DND-41 (cell line): ENCODE measurements at regions not wholly inside any gene's neighbourhood (a gene's known extent, or its start where the extent isn't known, plus 50 kb on each side); places are given as distances from the start of the nearest gene placed in this dataset.

Experiments used
- ATAC-seq: fragments of 200-7000 bp; cut with Tn5 transposase; 3 replicates; pipeline ENCODE4 v1.9.1; 2021; ENCODE audit warnings: low read depth; ENCODE audit not compliant: insufficient read depth
- DNase-seq: peaks from one replicate; pipeline ENCODE4 v3.0.0-alpha.2; 2020
- H2AFZ ChIP-seq: 2 replicates; pipeline ENCODE4 v1.6.0; 2012; ENCODE audit warnings: low read depth, low read length
- H3K27ac ChIP-seq: 2 replicates; pipeline ENCODE4 v1.5.1; 2012; ENCODE audit warnings: low read length, inconsistent platforms
- H3K27me3 ChIP-seq: fragments of 200-600 bp; sonication (generic); 2 replicates; pipeline ENCODE4 v1.6.0; 2012; ENCODE audit warnings: low read length, mild to moderate bottlenecking, inconsistent platforms; ENCODE audit not compliant: insufficient read depth, poor library complexity
- H3K36me3 ChIP-seq: 2 replicates; pipeline ENCODE4 v1.5.1; 2012; ENCODE audit warnings: low read length, inconsistent platforms; ENCODE audit not compliant: insufficient read depth
- H3K4me1 ChIP-seq: 2 replicates; pipeline ENCODE4 v1.5.1; 2012; ENCODE audit warnings: mild to moderate bottlenecking, low read length; ENCODE audit not compliant: insufficient read depth
- H3K4me2 ChIP-seq: 2 replicates; pipeline ENCODE4 v1.6.0; 2012; ENCODE audit warnings: mild to moderate bottlenecking, moderate library complexity, low read length, inconsistent platforms; ENCODE audit not compliant: insufficient read depth
- H3K4me3 ChIP-seq, 2 experiments: fragments of 200-600 bp in 1 of 2; shearing (Covaris generic) in 1 of 2; 2 replicates each; pipeline ENCODE4 v1.5.1; 2012 to 2016; ENCODE audit warnings: inconsistent platforms in 2 of 2, low read length in 2 of 2, mild to moderate bottlenecking in 2 of 2, low read depth in 1 of 2, moderate library complexity in 1 of 2
- H3K79me2 ChIP-seq: 2 replicates; pipeline ENCODE4 v1.6.0; 2012; ENCODE audit warnings: low read length, inconsistent platforms; ENCODE audit not compliant: insufficient read depth
- H3K9ac ChIP-seq: 2 replicates; pipeline ENCODE4 v1.6.0; 2012; ENCODE audit warnings: low read depth, mild to moderate bottlenecking, inconsistent platforms, low read length, moderate library complexity
- H3K9me3 ChIP-seq: 2 replicates; pipeline ENCODE4 v1.5.1; 2012; ENCODE audit warnings: low read length, moderate library complexity, mild to moderate bottlenecking, inconsistent platforms; ENCODE audit not compliant: insufficient read depth, severe bottlenecking
- H4K20me1 ChIP-seq: 2 replicates; pipeline ENCODE4 v1.6.0; 2012; ENCODE audit warnings: low read length; ENCODE audit not compliant: insufficient read depth
- CTCF ChIP-seq: IDR thresholded peaks from 2 replicates; pipeline ENCODE4 v1.5.1; 2012; ENCODE audit warnings: borderline replicate concordance, low read length, moderate library complexity, mild to moderate bottlenecking; ENCODE audit not compliant: poor library complexity, severe bottlenecking; ENCODE audit errors: extremely low read depth
- EZH2 ChIP-seq: IDR thresholded peaks from 3 replicates; pipeline ENCODE4 v1.6.1; 2012; ENCODE audit warnings: borderline replicate concordance, low read depth, mild to moderate bottlenecking, moderate library complexity, low read length, inconsistent platforms; ENCODE audit not compliant: severe bottlenecking

GRCh38 chr2:236972491-236973342, 113.0 kb upstream of the COPS8 start:
- Histone ChIP-seq H3K4me3 (no peak overlapping the region), H2AFZ (no peak overlapping the region), H4K20me1 (no peaks in the 10 kb centered on the region), H3K4me2 (no peak overlapping the region), H3K79me2 (no peaks in the 10 kb centered on the region), H3K9ac (no peak overlapping the region), H3K36me3 (no peaks in the 10 kb centered on the region), H3K27ac (no peak overlapping the region), H3K9me3 (no peaks in the 10 kb centered on the region), H3K4me1 (peaks cover 13% of the 10 kb centered on the region; the same call in 1 of the 2 replicates), H3K27me3 (peaks cover 29% of the 10 kb centered on the region)
- ATAC-seq (no peak), DNase-seq (no peak)
- no peak for TF ChIP-seq EZH2
- no peak for TF ChIP-seq CTCF

GRCh38 chr2:236973343-236973980, 112.2 kb upstream of the COPS8 start:
- no peaks in the 10 kb centered on the region for H3K36me3 ChIP-seq
- H2AFZ ChIP-seq: no peak overlapping the region; the same call in 1 of the 2 replicates
- no peak for ATAC-seq
- no peak overlapping the region for H3K4me3 ChIP-seq
- H3K27me3 ChIP-seq: peaks cover 29% of the 10 kb centered on the region
- no peak overlapping the region for H3K4me2 ChIP-seq
- no peaks in the 10 kb centered on the region for H4K20me1 ChIP-seq
- no peak for DNase-seq
- no peak overlapping the region for H3K27ac ChIP-seq
- H3K4me1 ChIP-seq: peaks cover 13% of the 10 kb centered on the region; the same call in 1 of the 2 replicates
- H3K79me2 ChIP-seq: no peaks in the 10 kb centered on the region
- TF ChIP-seq EZH2 (no peak), CTCF (no peak)
- no peaks in the 10 kb centered on the region for H3K9me3 ChIP-seq
- H3K9ac ChIP-seq: no peak overlapping the region

GRCh38 chr2:236974148-236974547, 111.5 kb upstream of the COPS8 start:
- Histone ChIP-seq H3K27ac (no peak overlapping the region), H3K9me3 (no peaks in the 10 kb centered on the region), H4K20me1 (no peaks in the 10 kb centered on the region), H3K4me1 (peaks cover 12% of the 10 kb centered on the region; the same call in 1 of the 2 replicates), H3K4me3 (no peak overlapping the region), H3K36me3 (no peaks in the 10 kb centered on the region), H3K9ac (no peak overlapping the region), H3K27me3 (peaks cover 25% of the 10 kb centered on the region), H3K79me2 (no peaks in the 10 kb centered on the region), H3K4me2 (no peak overlapping the region), H2AFZ (no peak overlapping the region)
- ATAC-seq (no peak), DNase-seq (no peak)
- TF ChIP-seq CTCF: no peak
- TF ChIP-seq EZH2: no peak
